K562 (cell line): ENCODE measurements at regions not wholly inside any gene's neighbourhood (a gene's known extent, or its start where the extent isn't known, plus 50 kb on each side); places are given as distances from the start of the nearest gene placed in this dataset.
A peak's percentile ranks its signal among the peaks of the same experiment; 100 is the strongest.

Experiments
- ATAC-seq: fragments of 200-7000 bp; cut with Tn5 transposase; 3 replicates; pipeline ENCODE4 v1.9.1; 2020; ENCODE audit warnings: moderate library complexity
- BruUV-seq: library from RNA; stranded (reverse); fragments of 400-500 nt; replicated peaks from 2 replicates; lab custom pipeline; 2021; lab: Mats Ljungman, UMichigan
- CTCF ChIA-PET: fragments of 300-600 bp; formaldehyde crosslinking; extraction: SDS; loops from one replicate; lab custom pipeline; 2021; ENCODE audit warnings: low intra/inter-chr PET ratio; lab: Yijun Ruan, JAX
- POLR2A ChIA-PET: fragments of 300-600, 350-650 bp; sonication (Branson Sonifier 250); formaldehyde crosslinking; extraction: SDS; loops from one replicate; lab custom pipeline; 2021; ENCODE audit warnings: antibody characterized with exemption, inconsistent platforms; lab: Yijun Ruan, JAX
- DNase-seq, 4 experiments: peaks; one replicate each; pipeline versions ENCODE4 v3.0.0 to v3.0.0-alpha.2; 2011 to 2018; ENCODE audit warnings: low spot score in 3 of 4, mixed read lengths in 3 of 4; ENCODE audit errors: extremely low read depth in 1 of 4
- FAIRE-seq: peaks from 2 replicates; lab custom pipeline; 2011; peaks lifted over from hg19 to GRCh38; lab: Jason Lieb, UNC
- H2AFZ ChIP-seq: 2 replicates; pipeline ENCODE4 v1.6.0; 2011; ENCODE audit warnings: low read depth, low read length, control low read depth, inconsistent platforms
- H3K27ac ChIP-seq: fragments of 200-600 bp; 3 replicates; pipeline ENCODE4 v1.8.0; 2011; ENCODE audit warnings: low read depth, mild to moderate bottlenecking, control low read depth, inconsistent platforms, low read length, moderate library complexity, mixed read lengths; ENCODE audit errors: extremely low read depth
- H3K27me3 ChIP-seq, 2 experiments: fragments of 300-600 bp in 1 of 2; 2 replicates in 1 of 2; 3 replicates in 1 of 2; pipeline versions ENCODE4 v1.6.0 to v1.8.0; 2011; ENCODE audit warnings: inconsistent platforms in 2 of 2, low read length in 2 of 2, mild to moderate bottlenecking in 1 of 2, mixed read lengths in 1 of 2, moderate library complexity in 1 of 2; ENCODE audit not compliant: control insufficient read depth in 2 of 2, insufficient read depth in 2 of 2
- H3K36me3 ChIP-seq: fragments of 300-600 bp; 3 replicates; pipeline ENCODE4 v1.8.0; 2011; ENCODE audit warnings: mild to moderate bottlenecking, low read length, inconsistent platforms; ENCODE audit not compliant: control insufficient read depth, insufficient read depth
- H3K4me1 ChIP-seq, 2 experiments: fragments of 200-600 bp in 1 of 2; replicated peaks in 1 of 2; 2 replicates in 1 of 2; 3 replicates in 1 of 2; pipeline versions ENCODE4 v1.5.1 to v1.8.0; 2011; ENCODE audit warnings: inconsistent platforms in 2 of 2, low read length in 2 of 2, mild to moderate bottlenecking in 1 of 2, mixed read lengths in 1 of 2, moderate library complexity in 1 of 2; ENCODE audit not compliant: control insufficient read depth in 2 of 2, insufficient read depth in 2 of 2
- H3K4me2 ChIP-seq: 2 replicates; pipeline ENCODE4 v1.6.1; 2011; ENCODE audit warnings: low read length, control low read depth, inconsistent platforms, mixed read lengths; ENCODE audit not compliant: insufficient read depth
- H3K4me3 ChIP-seq: fragments of 200-600 bp; sonication (generic), shearing (Covaris generic); 2 replicates; pipeline ENCODE4 v1.5.1; 2016; ENCODE audit warnings: control low read depth, inconsistent platforms
- H3K79me2 ChIP-seq: fragments of 200-600 bp; 3 replicates; pipeline ENCODE4 v1.8.0; 2011; ENCODE audit warnings: low read length, inconsistent platforms; ENCODE audit not compliant: control insufficient read depth, insufficient read depth
- H3K9ac ChIP-seq, 2 experiments: 2 replicates each; pipeline versions ENCODE4 v1.6.0 to v1.6.1; 2011; ENCODE audit warnings: low read depth in 2 of 2, low read length in 2 of 2, control low read depth in 1 of 2, inconsistent platforms in 1 of 2, mild to moderate bottlenecking in 1 of 2, mixed read lengths in 1 of 2; ENCODE audit not compliant: insufficient read depth in 1 of 2
- H3K9me1 ChIP-seq: one replicate; pipeline ENCODE4 v1.6.0; 2011; ENCODE audit warnings: inconsistent platforms, mild to moderate bottlenecking, low read length, moderate library complexity; ENCODE audit not compliant: control insufficient read depth, insufficient read depth
- H3K9me3 ChIP-seq: replicated peaks from 2 replicates; pipeline ENCODE4 v1.5.1; 2011; ENCODE audit warnings: low read depth, low read length, inconsistent platforms; ENCODE audit not compliant: control insufficient read depth, insufficient read depth
- H4K20me1 ChIP-seq: replicated peaks from 2 replicates; pipeline ENCODE4 v1.6.1; 2011; ENCODE audit warnings: low read length, inconsistent platforms, mixed read lengths; ENCODE audit not compliant: control insufficient read depth, insufficient read depth
- CHCHD3 ChIP-seq: fragments of 250-450 bp; sonication (Bioruptor Pico); IDR thresholded peaks from 2 replicates; pipeline ENCODE4 v2.1.2; 2022; ENCODE audit warnings: mild to moderate bottlenecking
- DPF2 ChIP-seq: fragments of 450-650 bp; IDR thresholded peaks from 2 replicates; pipeline ENCODE4 v1.6.1; 2016
- GABPB1 ChIP-seq: sonication (generic); formaldehyde crosslinking; IDR thresholded peaks from 2 replicates; pipeline ENCODE4 v1.8.0; 2022; ENCODE audit warnings: mild to moderate bottlenecking, missing genetic modification reagents
- MEF2D ChIP-seq: conservative IDR thresholded peaks from 2 replicates; pipeline ENCODE4 v1.6.1; 2016; ENCODE audit warnings: low read depth, missing genetic modification characterization, missing compliant biosample characterization
- PATZ1 ChIP-seq: fragments of 250-450 bp; sonication (Bioruptor Pico); IDR thresholded peaks from 2 replicates; pipeline ENCODE4 v1.5.0; 2020; ENCODE audit warnings: mild to moderate bottlenecking, borderline replicate concordance
- SP2 ChIP-seq: IDR thresholded peaks from 2 replicates; pipeline ENCODE4 v1.6.1; 2011; ENCODE audit warnings: mild to moderate bottlenecking, low read depth, low read length, moderate library complexity; ENCODE audit not compliant: poor library complexity, severe bottlenecking; ENCODE audit errors: extremely low read depth
- TEAD4 ChIP-seq, 2 experiments: sonication (generic) in 1 of 2; formaldehyde crosslinking in 1 of 2; IDR thresholded peaks; 2 replicates each; pipeline versions ENCODE4 v1.6.1 to v1.8.0; 2012 to 2022; ENCODE audit warnings: borderline replicate concordance in 1 of 2, inconsistent platforms in 1 of 2, low read length in 1 of 2, mild to moderate bottlenecking in 1 of 2, missing genetic modification reagents in 1 of 2
- ZFP30 ChIP-seq: fragments of 250-450 bp; sonication (Bioruptor Pico); IDR thresholded peaks from 2 replicates; pipeline ENCODE4 v1.8.0; 2022; ENCODE audit warnings: moderate library complexity, mild to moderate bottlenecking, inconsistent platforms, borderline replicate concordance
- ZKSCAN3 ChIP-seq: fragments of 250-450 bp; sonication (Bioruptor Pico); IDR thresholded peaks from 2 replicates; pipeline ENCODE4 v1.4.0; 2020
- ZNF589 ChIP-seq: fragments of 200-800 bp; sonication (Bioruptor generic); IDR thresholded peaks from 2 replicates; pipeline ENCODE4 v1.6.1; 2016; ENCODE audit warnings: low read depth, missing genetic modification characterization, missing compliant biosample characterization
- ZNF609 ChIP-seq: sonication (generic); formaldehyde crosslinking; IDR thresholded peaks from 2 replicates; pipeline ENCODE4 v1.8.1; 2023; ENCODE audit warnings: missing genetic modification reagents, mild to moderate bottlenecking, borderline replicate concordance
- WGBS: fragments of 100-300 bp; shearing (Covaris generic); methylation state at CpG from one replicate; pipeline ENCODE4 v1.1.6; 2016; ENCODE audit warnings: low coverage, mixed read lengths; ENCODE audit not compliant: insufficient coverage; ENCODE audit errors: missing lambda C conversion rate; 5-methylcytosine and 5-hydroxymethylcytosine counted together
- in situ Hi-C: fragments of 300-500 bp; cut with MboI; formaldehyde crosslinking; loops from 4 replicates; pipeline ENCODE4 v1.15.0; 2018; ENCODE audit warnings: inconsistent platforms, mixed read lengths
- intact Hi-C: fragments of 100-400 bp; cut with micrococcal nuclease; formaldehyde crosslinking; loops from 2 replicates; pipeline ENCODE4 v1.14.2; 2022
- TF ChIP-seq, protein P1 (sequence below): fragments of 450-650 bp; IDR thresholded peaks from 2 replicates; pipeline ENCODE4 v1.6.1; 2016; ENCODE audit warnings: low read depth, mild to moderate bottlenecking, moderate library complexity
- TF ChIP-seq, protein P2 (sequence below): fragments of 200-400 bp; formaldehyde crosslinking; IDR thresholded peaks from 2 replicates; pipeline ENCODE4 v1.6.1; 2017; ENCODE audit warnings: mild to moderate bottlenecking, low read depth, low read length, moderate library complexity

- peaks cover 9 to 42% of the 10 kb centered on the region in 2 experiments for H3K27me3 ChIP-seq
- CTCF ChIA-PET, result no interaction called here
- DNase-seq (no peak), ATAC-seq (no peak), FAIRE-seq (no peak)
- H3K9ac ChIP-seq, result no peak overlapping the region
- no peaks in the 10 kb centered on the region for H3K9me3 ChIP-seq
- 37% methylated on average over 6 of the region's 10 CpGs for WGBS
- H3K79me2 ChIP-seq, result no peaks in the 10 kb centered on the region
- no peak overlapping the region for H3K4me2 ChIP-seq
- no peaks in the 10 kb centered on the region; a peak in 2 of 5 replicates for H3K4me1 ChIP-seq
- intact Hi-C loops (no loop called here), in situ Hi-C loops (no loop called here)
- no peak overlapping the region for H3K4me3 ChIP-seq
- H3K36me3 ChIP-seq, result no peaks in the 10 kb centered on the region
- no peak overlapping the region for H3K27ac ChIP-seq
- BruUV-seq, result no TSS peak
- POLR2A ChIA-PET, result interaction anchor here (1.2 to 1.7 kb wide), 2 partner anchors 16 to 18 kb away, joined by 3 to 8 read pairs; no protein-coding TSS in a partner anchor
- no peaks in the 10 kb centered on the region for H3K9me1 ChIP-seq
- no peaks in the 10 kb centered on the region for H4K20me1 ChIP-seq
- H2AFZ ChIP-seq, result peak overlapping the region; percentile 63
- TF ChIP-seq, protein P1, sequence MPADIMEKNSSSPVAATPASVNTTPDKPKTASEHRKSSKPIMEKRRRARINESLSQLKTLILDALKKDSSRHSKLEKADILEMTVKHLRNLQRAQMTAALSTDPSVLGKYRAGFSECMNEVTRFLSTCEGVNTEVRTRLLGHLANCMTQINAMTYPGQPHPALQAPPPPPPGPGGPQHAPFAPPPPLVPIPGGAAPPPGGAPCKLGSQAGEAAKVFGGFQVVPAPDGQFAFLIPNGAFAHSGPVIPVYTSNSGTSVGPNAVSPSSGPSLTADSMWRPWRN, result no peak
- no peak for TF ChIP-seq SP2
- no peak for TF ChIP-seq ZNF609 (CRISPR knock-in tag)
- no peak for TF ChIP-seq CHCHD3 (CRISPR knock-in tag)
- no peak for TF ChIP-seq TEAD4 (IDR thresholded peaks at IDR 0.05; ENCODE audit: low read length)
- no peak for TF ChIP-seq TEAD4 (CRISPR knock-in tag; IDR thresholded peaks at IDR 0.05; ENCODE audit: borderline replicate concordance)
- no peak for TF ChIP-seq ZNF589 (CRISPR knock-in tag)
- TF ChIP-seq ZFP30, result no peak
- no peak for TF ChIP-seq DPF2
- no peak for TF ChIP-seq GABPB1 (CRISPR knock-in tag)
- TF ChIP-seq, protein P2, sequence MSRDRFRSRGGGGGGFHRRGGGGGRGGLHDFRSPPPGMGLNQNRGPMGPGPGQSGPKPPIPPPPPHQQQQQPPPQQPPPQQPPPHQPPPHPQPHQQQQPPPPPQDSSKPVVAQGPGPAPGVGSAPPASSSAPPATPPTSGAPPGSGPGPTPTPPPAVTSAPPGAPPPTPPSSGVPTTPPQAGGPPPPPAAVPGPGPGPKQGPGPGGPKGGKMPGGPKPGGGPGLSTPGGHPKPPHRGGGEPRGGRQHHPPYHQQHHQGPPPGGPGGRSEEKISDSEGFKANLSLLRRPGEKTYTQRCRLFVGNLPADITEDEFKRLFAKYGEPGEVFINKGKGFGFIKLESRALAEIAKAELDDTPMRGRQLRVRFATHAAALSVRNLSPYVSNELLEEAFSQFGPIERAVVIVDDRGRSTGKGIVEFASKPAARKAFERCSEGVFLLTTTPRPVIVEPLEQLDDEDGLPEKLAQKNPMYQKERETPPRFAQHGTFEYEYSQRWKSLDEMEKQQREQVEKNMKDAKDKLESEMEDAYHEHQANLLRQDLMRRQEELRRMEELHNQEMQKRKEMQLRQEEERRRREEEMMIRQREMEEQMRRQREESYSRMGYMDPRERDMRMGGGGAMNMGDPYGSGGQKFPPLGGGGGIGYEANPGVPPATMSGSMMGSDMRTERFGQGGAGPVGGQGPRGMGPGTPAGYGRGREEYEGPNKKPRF, result no peak
- TF ChIP-seq ZKSCAN3 (CRISPR knock-in tag), result no peak
- no peak for TF ChIP-seq PATZ1 (CRISPR knock-in tag)
- no peak for TF ChIP-seq MEF2D (tag)
These were observed 103.0 kb upstream of the AGAP1 start for GRCh38 chr2:235390816-235391194.
